DND-41 (cell line): ENCODE measurements at regions not wholly inside any gene's neighbourhood (a gene's known extent, or its start where the extent isn't known, plus 50 kb on each side); places are given as distances from the start of the nearest gene placed in this dataset.

ENCODE experiments used
- EZH2 ChIP-seq: IDR thresholded peaks from 3 replicates; pipeline ENCODE4 v1.6.1; 2012; ENCODE audit warnings: borderline replicate concordance, low read depth, mild to moderate bottlenecking, moderate library complexity, low read length, inconsistent platforms; ENCODE audit not compliant: severe bottlenecking
- TF ChIP-seq, protein P1 (sequence below): IDR thresholded peaks from 2 replicates; pipeline ENCODE4 v1.5.1; 2012; ENCODE audit warnings: borderline replicate concordance, low read length, moderate library complexity, mild to moderate bottlenecking; ENCODE audit not compliant: poor library complexity, severe bottlenecking; ENCODE audit errors: extremely low read depth

DNA sequence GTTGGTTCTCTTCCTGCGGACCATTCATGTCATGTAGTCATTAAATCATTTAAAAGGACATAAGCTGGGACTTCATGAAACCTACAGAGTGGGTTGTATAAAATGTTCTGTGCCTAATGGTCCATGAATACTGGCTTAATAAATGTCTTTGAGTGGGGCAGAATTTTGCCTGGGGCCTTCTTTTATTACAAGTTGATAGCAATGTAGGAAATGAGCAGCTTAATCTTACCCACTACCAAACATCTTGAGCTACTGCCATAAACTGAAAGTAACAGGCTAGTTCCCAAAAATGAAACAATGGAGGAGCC is 130.9 kb downstream of the TMEM17 start:
- TF ChIP-seq EZH2 = no peak
- TF ChIP-seq, protein P1, sequence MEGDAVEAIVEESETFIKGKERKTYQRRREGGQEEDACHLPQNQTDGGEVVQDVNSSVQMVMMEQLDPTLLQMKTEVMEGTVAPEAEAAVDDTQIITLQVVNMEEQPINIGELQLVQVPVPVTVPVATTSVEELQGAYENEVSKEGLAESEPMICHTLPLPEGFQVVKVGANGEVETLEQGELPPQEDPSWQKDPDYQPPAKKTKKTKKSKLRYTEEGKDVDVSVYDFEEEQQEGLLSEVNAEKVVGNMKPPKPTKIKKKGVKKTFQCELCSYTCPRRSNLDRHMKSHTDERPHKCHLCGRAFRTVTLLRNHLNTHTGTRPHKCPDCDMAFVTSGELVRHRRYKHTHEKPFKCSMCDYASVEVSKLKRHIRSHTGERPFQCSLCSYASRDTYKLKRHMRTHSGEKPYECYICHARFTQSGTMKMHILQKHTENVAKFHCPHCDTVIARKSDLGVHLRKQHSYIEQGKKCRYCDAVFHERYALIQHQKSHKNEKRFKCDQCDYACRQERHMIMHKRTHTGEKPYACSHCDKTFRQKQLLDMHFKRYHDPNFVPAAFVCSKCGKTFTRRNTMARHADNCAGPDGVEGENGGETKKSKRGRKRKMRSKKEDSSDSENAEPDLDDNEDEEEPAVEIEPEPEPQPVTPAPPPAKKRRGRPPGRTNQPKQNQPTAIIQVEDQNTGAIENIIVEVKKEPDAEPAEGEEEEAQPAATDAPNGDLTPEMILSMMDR = no peak
